ELF-1 (cell line): ENCODE measurements at regions not wholly inside any gene's neighbourhood (a gene's known extent, or its start where the extent isn't known, plus 50 kb on each side); places are given as distances from the start of the nearest gene placed in this dataset.
"Not testable (repeated sequence)": the region's sequence is repeated elsewhere in the genome, so short reads cannot be mapped to it uniquely, and the experiment has no call there.

ENCODE experiments used
- DNase-seq: peaks from one replicate; pipeline ENCODE4 v3.0.0-alpha.2; 2016; ENCODE audit warnings: low read depth, low spot score

GRCh38 chr2:83877261-83877660, 581.8 kb downstream of the SUCLG1 start:
- not testable (repeated sequence) for DNase-seq

GRCh38 chr2:83874712-83875430, 584.2 kb downstream of the SUCLG1 start:
- peak; percentile 1 for DNase-seq

- no peak for DNase-seq
Measured at GRCh38 chr2:83874066-83874465, 585.0 kb downstream of the SUCLG1 start.

GRCh38 chr2:83873110-83873509, 586.0 kb downstream of the SUCLG1 start:
- DNase-seq, result peak; percentile 2

GRCh38 chr2:83866211-83866610, 592.9 kb downstream of the SUCLG1 start:
- DNase-seq, result no peak

- no peak for DNase-seq
Measured at GRCh38 chr2:83862600-83862999, 596.5 kb downstream of the SUCLG1 start.

GRCh38 chr2:83860320-83860719, 598.8 kb downstream of the SUCLG1 start:
- no peak for DNase-seq

GRCh38 chr2:83859553-83859952, 599.5 kb downstream of the SUCLG1 start:
- DNase-seq, result no peak

GRCh38 chr2:83851066-83851465, 608.0 kb downstream of the SUCLG1 start:
- no peak for DNase-seq

- DNase-seq, result no peak
Measured at GRCh38 chr2:83850071-83850725, 608.9 kb downstream of the SUCLG1 start.

GRCh38 chr2:83844490-83844889, 614.6 kb downstream of the SUCLG1 start:
- DNase-seq, result no peak

GRCh38 chr2:83842421-83842820, 616.7 kb downstream of the SUCLG1 start:
- DNase-seq, result no peak

- no peak for DNase-seq
Measured at GRCh38 chr2:83837823-83838222, 621.3 kb downstream of the SUCLG1 start.

GRCh38 chr2:83827618-83828017, 631.5 kb downstream of the SUCLG1 start:
- no peak for DNase-seq

GRCh38 chr2:83826577-83826976, 632.5 kb downstream of the SUCLG1 start:
- no peak for DNase-seq

GRCh38 chr2:83823229-83823628, 635.9 kb downstream of the SUCLG1 start:
- no peak for DNase-seq

- no peak for DNase-seq
Measured at GRCh38 chr2:83817511-83817910, 641.6 kb downstream of the SUCLG1 start.

GRCh38 chr2:83808878-83809277, 650.2 kb downstream of the SUCLG1 start:
- no peak for DNase-seq

GRCh38 chr2:83802604-83803003, 656.5 kb downstream of the SUCLG1 start:
- no peak for DNase-seq

- DNase-seq, result no peak
Measured at GRCh38 chr2:83795777-83796176, 663.3 kb downstream of the SUCLG1 start.

GRCh38 chr2:83790467-83790866, 668.6 kb downstream of the SUCLG1 start:
- not testable (repeated sequence) for DNase-seq

GRCh38 chr2:83789674-83790073, 669.4 kb downstream of the SUCLG1 start:
- DNase-seq, result not testable (repeated sequence)

GRCh38 chr2:83788938-83789566, 670.0 kb downstream of the SUCLG1 start:
- peak; percentile 64 for DNase-seq
